ENCODE measurements at regions not wholly inside any gene's neighbourhood (a gene's known extent, or its start where the extent isn't known, plus 50 kb on each side); places are given as distances from the start of the nearest gene placed in this dataset.
"Not testable (repeated sequence)": the region's sequence is repeated elsewhere in the genome, so short reads cannot be mapped to it uniquely, and the experiment has no call there.

GRCh38 chr10:42883993-42884983, 101.7 kb downstream of the BMS1 start:
- no peak for DNase-seq

- DNase-seq = no peak
Observed at GRCh38 chr10:42885491-42886270, 103.1 kb downstream of the BMS1 start.

GRCh38 chr10:42887734-42888503, 105.3 kb downstream of the BMS1 start:
- DNase-seq = no peak

GRCh38 chr10:42888504-42889095, 106.0 kb downstream of the BMS1 start:
- DNase-seq = no peak

GRCh38 chr10:42896735-42897134, 114.1 kb downstream of the BMS1 start:
- no peak for DNase-seq

- no peak for DNase-seq
Observed at GRCh38 chr10:42898037-42898960, 115.7 kb downstream of the BMS1 start.

- no peak for DNase-seq
Observed at GRCh38 chr10:42899036-42899435, 116.4 kb downstream of the BMS1 start.

- not testable (repeated sequence) for DNase-seq
Observed at GRCh38 chr10:42900346-42900745, 117.8 kb downstream of the BMS1 start.

- DNase-seq = no peak
Observed at GRCh38 chr10:42911359-42911758, 128.8 kb downstream of the BMS1 start.

- DNase-seq = no peak
Observed at GRCh38 chr10:42916974-42917373, 134.4 kb downstream of the BMS1 start.

GRCh38 chr10:42917821-42918220, 135.2 kb downstream of the BMS1 start:
- DNase-seq = no peak

GRCh38 chr10:42921951-42922350, 139.4 kb downstream of the BMS1 start:
- DNase-seq = no peak

GRCh38 chr10:42924484-42924883, 141.9 kb downstream of the BMS1 start:
- DNase-seq = no peak

- no peak for DNase-seq
Observed at GRCh38 chr10:42926843-42927242, 144.2 kb downstream of the BMS1 start.

- no peak for DNase-seq
Observed at GRCh38 chr10:42928064-42928463, 145.5 kb downstream of the BMS1 start.

- no peak for DNase-seq
Observed at GRCh38 chr10:42929236-42929635, 146.6 kb downstream of the BMS1 start.

- no peak for DNase-seq
Observed at GRCh38 chr10:42929993-42930392, 146.9 kb upstream of the RET start.

- DNase-seq = no peak
Observed at GRCh38 chr10:42930516-42931192, 146.2 kb upstream of the RET start.

GRCh38 chr10:42932116-42932515, 144.8 kb upstream of the RET start:
- no peak for DNase-seq

- DNase-seq = peak; percentile 53
Observed at GRCh38 chr10:42932735-42933447, 144.0 kb upstream of the RET start.
